HG03457 (cell line): ENCODE measurements at regions not wholly inside any gene's neighbourhood (a gene's known extent, or its start where the extent isn't known, plus 50 kb on each side); places are given as distances from the start of the nearest gene placed in this dataset.

Source experiments
- ATAC-seq: cut with Tn5 transposase; IDR thresholded peaks from one replicate; pipeline ENCODE4 v1.9.1; 2021; ENCODE audit warnings: moderate number of reproducible peaks; ENCODE audit not compliant: unreplicated experiment

DNA sequence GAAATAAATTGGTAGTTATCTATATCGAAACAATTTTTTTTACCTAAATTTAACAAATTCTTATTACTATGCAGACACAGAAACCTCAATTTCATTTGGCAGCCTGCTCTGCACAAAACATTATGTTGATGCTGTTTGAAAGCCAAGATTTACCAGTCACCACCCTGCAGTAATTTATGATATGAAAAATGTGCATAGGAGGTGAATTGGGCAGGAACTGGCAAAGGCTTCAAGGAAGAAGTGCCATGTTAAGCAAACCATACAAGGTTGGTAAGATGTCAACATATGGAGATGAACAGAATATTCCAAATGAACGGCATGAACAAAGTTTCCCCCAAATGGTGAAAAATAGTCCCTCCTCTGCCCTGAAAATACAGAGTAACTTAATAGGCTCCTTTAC is 54.2 kb upstream of the TAB2 start:
- no peak for ATAC-seq

- no peak for ATAC-seq
These were observed 52.9 kb upstream of the TAB2 start for GRCh38 chr6:149264629-149265028.

- no peak for ATAC-seq
These were observed 51.6 kb upstream of the TAB2 start for GRCh38 chr6:149265945-149266344.

DNA sequence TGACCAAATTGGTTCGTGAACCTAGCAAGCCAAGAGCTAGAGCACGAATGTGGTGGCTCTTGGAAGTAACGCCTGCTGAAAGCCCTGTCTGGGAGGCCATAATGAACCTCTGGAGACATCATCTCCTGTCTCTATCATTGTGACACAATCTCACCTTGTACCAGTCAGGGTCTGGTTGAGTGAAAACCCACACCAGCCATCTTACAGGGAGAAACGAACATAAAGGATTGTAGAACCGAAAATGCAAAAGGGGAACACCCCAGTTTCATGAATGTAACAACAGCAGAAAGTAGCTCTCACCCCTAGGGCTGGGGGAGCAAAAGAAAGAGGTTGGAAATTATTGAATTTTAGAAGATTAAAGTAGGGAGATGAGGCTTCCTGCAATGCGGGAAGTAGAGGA is 50.9 kb upstream of the TAB2 start:
- peak; percentile 80 for ATAC-seq

DNA sequence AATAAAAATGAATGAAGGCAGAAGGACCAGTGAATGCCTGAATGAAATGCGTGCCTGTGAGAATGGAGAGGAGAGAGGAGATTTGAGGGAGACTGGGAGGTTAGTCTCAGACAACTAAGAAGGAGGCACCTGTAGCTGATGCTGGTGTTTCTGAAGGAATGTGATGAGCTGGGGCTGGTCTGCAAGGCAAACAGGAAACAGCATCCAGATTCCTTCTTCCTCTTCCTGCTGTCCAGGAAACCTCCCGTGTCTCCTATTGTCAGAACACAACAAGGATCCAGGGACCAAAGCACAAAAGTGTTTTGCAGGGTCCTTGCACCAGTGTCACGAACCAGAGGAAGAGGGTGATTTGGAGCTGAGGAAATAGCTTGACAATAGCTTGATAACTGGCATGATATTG is 50.4 kb upstream of the TAB2 start:
- no peak for ATAC-seq

DNA sequence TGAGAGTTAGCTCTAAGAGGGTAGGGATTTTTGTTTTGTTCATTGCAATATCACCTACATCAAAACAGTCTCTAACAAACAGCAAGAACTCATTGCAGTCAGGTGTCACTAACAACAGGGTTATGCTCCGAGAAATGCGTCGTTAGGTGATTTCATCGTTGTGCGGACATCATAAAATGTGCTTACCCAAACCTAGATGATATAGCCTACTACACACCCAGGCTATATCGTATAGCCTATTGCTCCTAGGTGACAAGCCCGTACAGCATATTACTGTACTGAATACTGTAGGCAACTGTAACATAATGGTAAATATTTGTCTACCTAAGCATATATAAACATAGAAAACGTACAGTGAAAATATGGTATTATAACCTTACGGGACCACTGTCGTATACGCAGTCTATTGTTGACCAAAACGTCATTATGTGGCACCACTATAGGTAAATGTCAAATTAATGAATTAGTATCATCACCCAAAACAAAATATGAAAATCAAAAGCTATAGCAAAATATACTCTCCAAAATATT is 49.9 kb upstream of the TAB2 start:
- no peak for ATAC-seq
